ENCODE measurements at regions not wholly inside any gene's neighbourhood (a gene's known extent, or its start where the extent isn't known, plus 50 kb on each side); places are given as distances from the start of the nearest gene placed in this dataset.

- TF ChIP-seq CTCF (IDR thresholded peaks at IDR 0.05) = no peak
- no peak for TF ChIP-seq FOXP1 (CRISPR knock-in tag; IDR thresholded peaks at IDR 0.05; ENCODE audit: borderline replicate concordance)
- TF ChIP-seq ZNF423 (CRISPR knock-in tag; IDR thresholded peaks at IDR 0.05) = no peak
- no peak for TF ChIP-seq JAZF1 (CRISPR knock-in tag; IDR thresholded peaks at IDR 0.05)
- no peak for TF ChIP-seq ZNF138 (CRISPR knock-in tag; conservative IDR thresholded peaks at IDR 0.05)
- TF ChIP-seq PREB (CRISPR knock-in tag; IDR thresholded peaks at IDR 0.05; ENCODE audit: borderline replicate concordance) = no peak
- TF ChIP-seq JUN (CRISPR knock-in tag; IDR thresholded peaks at IDR 0.05) = no peak
- no peak for TF ChIP-seq CBFB (CRISPR knock-in tag; IDR thresholded peaks at IDR 0.05; ENCODE audit: low read depth)
- TF ChIP-seq USF2 (CRISPR knock-in tag; IDR thresholded peaks at IDR 0.05) = no peak
- no peak for TF ChIP-seq MAX (CRISPR knock-in tag; IDR thresholded peaks at IDR 0.05)
- no peak for TF ChIP-seq CREB1 (CRISPR knock-in tag; IDR thresholded peaks at IDR 0.05)
- TF ChIP-seq ATF1 (CRISPR knock-in tag; IDR thresholded peaks at IDR 0.05) = no peak
- TF ChIP-seq TEAD4 (CRISPR knock-in tag; IDR thresholded peaks at IDR 0.05) = no peak
Measured at GRCh38 chr6:14775528-14775927, 470.3 kb upstream of the JARID2 start.
